Left lung (tissue), 4 donors: ENCODE measurements at regions not wholly inside any gene's neighbourhood (a gene's known extent, or its start where the extent isn't known, plus 50 kb on each side); places are given as distances from the start of the nearest gene placed in this dataset.

Source experiments
- ATAC-seq: fragments of 200-7000 bp; cut with Tn5 transposase; one replicate; pipeline ENCODE4 v1.9.1; 2020; ENCODE audit warnings: moderate library complexity
- DNase-seq, 4 donors: peaks; one replicate each; pipeline ENCODE4 v3.0.0-alpha.2; 2013 to 2020
- H3K27ac ChIP-seq, 2 donors: fragments of 200-600 bp; sonication (generic) in 1 of 2; one replicate each; pipeline versions ENCODE4 v1.5.0 to v1.8.0; 2020 to 2021
- H3K27me3 ChIP-seq, 2 donors: fragments of 200-600 bp; sonication (generic) in 1 of 2; one replicate each; pipeline versions ENCODE4 v1.5.0 to v1.8.0; 2020 to 2021
- H3K36me3 ChIP-seq, 2 donors: fragments of 200-600 bp; sonication (generic) in 1 of 2; one replicate each; pipeline versions ENCODE4 v1.5.0 to v1.8.0; 2020 to 2021
- H3K4me1 ChIP-seq, 2 donors: fragments of 200-600 bp; one replicate each; pipeline ENCODE4 v1.8.0; 2021
- H3K4me3 ChIP-seq, 2 donors: fragments of 200-600 bp; sonication (generic) in 1 of 2; one replicate each; pipeline versions ENCODE4 v1.5.0 to v1.8.0; 2020 to 2021; ENCODE audit warnings: mild to moderate bottlenecking in 1 of 2
- H3K9me3 ChIP-seq, 2 donors: fragments of 200-600 bp; sonication (generic) in 1 of 2; one replicate each; pipeline versions ENCODE4 v1.5.0 to v1.8.0; 2020 to 2021
- CTCF ChIP-seq, 2 donors: fragments of 200-600 bp; sonication (generic) in 1 of 2; IDR thresholded peaks; one replicate each; pipeline versions ENCODE4 v1.5.0 to v1.8.0; 2021; ENCODE audit warnings: antibody characterized with exemption in 2 of 2
- intact Hi-C, 2 donors: fragments of 100-400 bp; cut with DNase I; formaldehyde crosslinking; loops; one replicate each; pipeline versions ENCODE4 v1.11.2 to v1.14.2; 2022
- donor health status: DM: no; HTN: yes; CAD: no.
- donor health status: DM: no; HTN: no; CAD: no.

- Histone ChIP-seq H3K27me3 (no peaks in the 10 kb centered on the region), H3K36me3 (no peaks in the 10 kb centered on the region), H3K4me1 (no peaks in the 10 kb centered on the region), H3K9me3 (no peaks in the 10 kb centered on the region), H3K4me3 (no peak overlapping the region), H3K27ac (no peak overlapping the region)
- ATAC-seq (no peak), DNase-seq (no peak)
- intact Hi-C loops = no loop called here
- no peak for TF ChIP-seq CTCF (IDR thresholded peaks at IDR 0.05)
Measured at GRCh38 chr20:20897922-20898321, 185.5 kb upstream of the RALGAPA2 start.

GRCh38 chr20:20897145-20897544, 184.7 kb upstream of the RALGAPA2 start:
- ATAC-seq = no peak
- no peak overlapping the region for H3K27ac ChIP-seq
- no peak for TF ChIP-seq CTCF (IDR thresholded peaks at IDR 0.05)

DNA sequence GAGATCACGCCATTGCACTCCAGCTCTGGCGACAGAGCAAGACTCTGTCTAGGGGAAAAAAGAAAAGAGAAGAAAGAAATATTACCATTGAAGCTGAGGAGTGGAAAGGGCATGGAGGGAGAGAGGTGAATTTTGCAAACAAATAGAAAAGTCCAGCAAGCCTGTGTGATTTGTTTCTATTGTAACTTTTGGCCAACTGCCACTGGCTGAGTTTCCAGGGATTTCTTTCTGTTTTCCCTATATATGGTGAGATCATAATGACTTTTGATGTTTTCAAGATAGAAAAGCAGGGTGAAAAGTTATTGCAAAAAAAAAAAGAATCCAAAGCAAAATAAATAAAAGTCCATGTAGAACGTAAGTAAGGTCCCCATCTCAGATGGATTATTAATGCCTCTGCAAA, 184.2 kb upstream of the RALGAPA2 start:
- H3K4me1 ChIP-seq = no peaks in the 10 kb centered on the region
- intact Hi-C loops = no loop called here
- H3K4me3 ChIP-seq = no peak overlapping the region
- H3K36me3 ChIP-seq = no peaks in the 10 kb centered on the region
- peaks cover 0 to 5% of the 10 kb centered on the region in 2 donors for H3K27me3 ChIP-seq
- DNase-seq (peak in 1 of 4 donors; percentile 30), ATAC-seq (no peak)
- no peak for TF ChIP-seq CTCF (IDR thresholded peaks at IDR 0.05)
- no peak overlapping the region for H3K27ac ChIP-seq
- H3K9me3 ChIP-seq = no peaks in the 10 kb centered on the region

More at GRCh38 chr20:20897145-20897544, 184.7 kb upstream of the RALGAPA2 start:
- no peaks in the 10 kb centered on the region for H3K36me3 ChIP-seq
- no peaks in the 10 kb centered on the region for H3K4me1 ChIP-seq
- no peaks in the 10 kb centered on the region for H3K9me3 ChIP-seq
- H3K27me3 ChIP-seq = peaks cover 0 to 2% of the 10 kb centered on the region in 2 donors
- intact Hi-C loops = no loop called here
- no peak overlapping the region for H3K4me3 ChIP-seq
- no peak for DNase-seq

DNA sequence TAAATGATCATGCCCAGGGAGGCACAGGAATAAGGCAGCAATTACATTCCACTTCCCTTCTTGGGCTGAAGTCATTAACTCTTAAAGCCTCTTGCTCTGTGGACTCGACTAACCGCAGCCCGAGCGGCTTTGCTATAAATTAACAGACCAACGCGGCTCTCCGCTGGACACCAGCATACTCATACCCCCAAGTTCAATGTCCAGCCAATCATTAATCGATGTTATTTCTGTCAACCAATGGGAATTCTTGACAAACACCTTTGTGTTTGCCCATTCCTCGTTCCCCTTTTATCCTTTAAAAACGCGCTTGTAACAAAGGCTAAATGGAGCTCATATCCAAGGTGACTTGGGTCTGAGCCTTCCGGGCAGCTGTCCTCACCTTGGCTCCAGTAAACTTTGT, 183.1 kb upstream of the RALGAPA2 start:
- intact Hi-C loops = no loop called here
- Histone ChIP-seq H3K4me1 (no peaks in the 10 kb centered on the region), H3K36me3 (no peaks in the 10 kb centered on the region), H3K27ac (no peak overlapping the region), H3K9me3 (no peaks in the 10 kb centered on the region), H3K27me3 (peaks cover 0 to 5% of the 10 kb centered on the region in 2 donors), H3K4me3 (no peak overlapping the region)
- TF ChIP-seq CTCF (IDR thresholded peaks at IDR 0.05) = no peak
- no peak for DNase-seq
- ATAC-seq = no peak

GRCh38 chr20:20894753-20895152, 182.3 kb upstream of the RALGAPA2 start:
- intact Hi-C loops = no loop called here
- Histone ChIP-seq H3K4me3 (no peak overlapping the region), H3K27me3 (peaks cover 0 to 5% of the 10 kb centered on the region in 2 donors), H3K4me1 (no peaks in the 10 kb centered on the region), H3K27ac (no peak overlapping the region), H3K9me3 (no peaks in the 10 kb centered on the region), H3K36me3 (no peaks in the 10 kb centered on the region)
- TF ChIP-seq CTCF (IDR thresholded peaks at IDR 0.05) = no peak
- ATAC-seq = no peak
- DNase-seq = peak in 1 of 4 donors; percentile 46
